ENCODE measurements at regions not wholly inside any gene's neighbourhood (a gene's known extent, or its start where the extent isn't known, plus 50 kb on each side); places are given as distances from the start of the nearest gene placed in this dataset.

DNA sequence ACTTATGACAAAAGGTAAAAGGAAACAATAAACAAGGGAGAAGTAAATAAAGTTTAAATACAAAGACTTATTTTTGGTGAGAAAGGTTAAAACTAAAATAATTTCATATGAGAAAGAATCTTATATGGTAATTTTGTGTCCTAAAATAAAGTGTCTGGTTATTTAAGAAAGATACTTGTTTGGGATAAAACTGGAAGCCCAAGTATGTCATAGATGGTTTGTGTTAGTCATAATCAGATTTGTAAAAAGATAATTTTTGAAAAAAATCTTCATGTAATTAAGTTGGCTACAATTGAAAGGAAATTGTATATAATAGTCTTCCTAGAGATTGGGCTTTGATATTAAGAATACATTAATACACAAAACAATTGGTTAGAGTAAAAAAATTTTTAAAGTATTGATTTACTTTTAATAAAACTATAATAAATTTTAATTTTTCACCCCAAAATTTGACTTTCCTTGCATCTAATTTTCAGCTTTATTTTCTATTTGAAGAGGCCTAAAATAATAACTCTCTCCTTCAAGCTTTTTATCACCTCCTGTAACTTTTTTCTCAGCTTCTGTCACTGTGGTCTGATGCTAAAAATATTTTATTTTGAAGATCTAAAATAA lies 315.6 kb downstream of the SLITRK5 start:
- intact Hi-C loops (cut with micrococcal nuclease) (no loop called here), dilution Hi-C loops (cut with HindIII; ENCODE audit: low sequenced_read_pairs, unreplicated experiment) (no loop called here), in situ Hi-C loops (cut with MboI; ENCODE audit: low sequenced_read_pairs) (no loop called here)
- no peak overlapping the region for H2BK20ac ChIP-seq (ENCODE audit: low read depth, low read length)
- no peak overlapping the region for H4K8ac ChIP-seq (ENCODE audit: low read depth in 2 of 2, low read length in 2 of 2)
- H4K20me1 ChIP-seq (ENCODE audit: insufficient read depth, low read length), result no peaks in the 10 kb centered on the region
- no peak overlapping the region for H2BK15ac ChIP-seq (ENCODE audit: low read depth, low read length)
- no peaks in the 10 kb centered on the region for H3K9me1 ChIP-seq (ENCODE audit: insufficient read depth, low read length)
- TF ChIP-seq CEBPB (IDR thresholded peaks at IDR 0.05; ENCODE audit: low read depth, low read length) (no peak), RAD21 (IDR thresholded peaks at IDR 0.05; ENCODE audit: low read length) (no peak), CHD1 (IDR thresholded peaks at IDR 0.05; ENCODE audit: low read depth, low read length) (no peak), MXI1 (IDR thresholded peaks at IDR 0.05; ENCODE audit: borderline replicate concordance, low read depth, low read length) (no peak)
- DNase-seq, result no peak
- no peak overlapping the region for H2BK120ac ChIP-seq (ENCODE audit: low read depth, low read length)
- ATAC-seq (ENCODE audit: low read depth), result no peak
- no peak overlapping the region for H3K18ac ChIP-seq (ENCODE audit: low read depth, low read length)
- no peak overlapping the region for H2AFZ ChIP-seq (replicated peaks; ENCODE audit: low read length, poor library complexity)
- no peaks in the 10 kb centered on the region for H3K27me3 ChIP-seq (ENCODE audit: control insufficient read depth, insufficient read depth, low read length)
- no peak overlapping the region for H3K4me3 ChIP-seq (ENCODE audit: insufficient read depth, low read depth, low read length)
- H3K56ac ChIP-seq (ENCODE audit: extremely low read depth, insufficient read depth, low read length), result no peak overlapping the region
- no peak overlapping the region for H3K14ac ChIP-seq (replicated peaks; ENCODE audit: low read depth, low read length)
- H4K5ac ChIP-seq (ENCODE audit: low read depth, low read length), result no peak overlapping the region
- H2AK5ac ChIP-seq (ENCODE audit: low read depth, low read length), result no peak overlapping the region
- no peaks in the 10 kb centered on the region for H3K79me1 ChIP-seq (ENCODE audit: low read depth in 1 of 2, low read length in 2 of 2)
- no peaks in the 10 kb centered on the region for H3K36me3 ChIP-seq (ENCODE audit: control insufficient read depth, insufficient read depth, low read length)
- no peaks in the 10 kb centered on the region for H3K4me1 ChIP-seq (ENCODE audit: control insufficient read depth, insufficient read depth, low read length)
- ChIA-PET CTCF (no interaction called here), POLR2A (ENCODE audit: unreplicated experiment) (interaction anchor here (0.6 kb wide), 1 partner anchor 109 kb away, joined by 3 read pairs; no protein-coding TSS in a partner anchor)
- H3K9me3 ChIP-seq (ENCODE audit: control insufficient read depth, insufficient read depth, low read length), result no peaks in the 10 kb centered on the region; the same call in 1 of the 2 replicates
- H2BK5ac ChIP-seq (ENCODE audit: low read depth, low read length, poor library complexity, severe bottlenecking), result no peak overlapping the region
- BruUV-seq (replicated peaks), result no TSS peak
- no peak overlapping the region for H3K9ac ChIP-seq (ENCODE audit: low read depth, low read length)
- H3K23ac ChIP-seq (ENCODE audit: low read depth, low read length), result no peak overlapping the region
- no peak overlapping the region for H3K4me2 ChIP-seq (ENCODE audit: low read depth, low read length)
- no peak overlapping the region for H2AK9ac ChIP-seq (replicated peaks; ENCODE audit: low read depth, low read length, poor library complexity)
- H3K4ac ChIP-seq (ENCODE audit: low read depth, low read length), result no peak overlapping the region
- no peak overlapping the region for H4K91ac ChIP-seq (ENCODE audit: insufficient read depth, low read depth, low read length)
- H3K27ac ChIP-seq (ENCODE audit: insufficient read depth, low read length), result no peak overlapping the region

Data from IMR-90 (cell line).